Activated CD4-positive, alpha-beta T cell treated with anti-CD3 and anti-CD28 coated beads, Interleukin-10, Interleukin-2, amounts not matched to agents 100 ng/mL and 50 ng/mL, durations not matched to agents 16 hours and 8 hours (primary cell): ENCODE measurements at regions not wholly inside any gene's neighbourhood (a gene's known extent, or its start where the extent isn't known, plus 50 kb on each side); places are given as distances from the start of the nearest gene placed in this dataset.
"Not testable (repeated sequence)": the region's sequence is repeated elsewhere in the genome, so short reads cannot be mapped to it uniquely, and the experiment has no call there.

ENCODE experiments used
- DNase-seq: peaks from one replicate; pipeline ENCODE4 v3.0.0-alpha.2; 2020

GRCh38 chr1:148354913-148355308 lies 128.2 kb downstream of the PPIAL4G start:
- no peak for DNase-seq

GRCh38 chr1:148354284-148354912 lies 128.7 kb downstream of the PPIAL4G start:
- DNase-seq = no peak

GRCh38 chr1:148353461-148354283 lies 129.4 kb downstream of the PPIAL4G start:
- DNase-seq = peak; percentile 70

- no peak for DNase-seq
Observed at GRCh38 chr1:148352470-148353053, 130.5 kb downstream of the PPIAL4G start.

GRCh38 chr1:148347781-148348180 lies 135.3 kb downstream of the PPIAL4G start:
- DNase-seq = no peak

- DNase-seq = peak; percentile 41
Observed at GRCh38 chr1:148345659-148346151, 137.4 kb downstream of the PPIAL4G start.

- not testable (repeated sequence) for DNase-seq
Observed at GRCh38 chr1:148344651-148345050, 138.5 kb downstream of the PPIAL4G start.

GRCh38 chr1:148341729-148342128 lies 141.4 kb downstream of the PPIAL4G start:
- not testable (repeated sequence) for DNase-seq

- not testable (repeated sequence) for DNase-seq
Observed at GRCh38 chr1:148336121-148336918, 146.8 kb downstream of the PPIAL4G start.

- peak; percentile 90 for DNase-seq
Observed at GRCh38 chr1:148334339-148335130, 148.6 kb downstream of the PPIAL4G start.

GRCh38 chr1:148333875-148334338 lies 149.2 kb downstream of the PPIAL4G start:
- no peak for DNase-seq

- no peak for DNase-seq
Observed at GRCh38 chr1:148328884-148329283, 154.2 kb downstream of the PPIAL4G start.

GRCh38 chr1:148325031-148325430 lies 158.1 kb downstream of the PPIAL4G start:
- not testable (repeated sequence) for DNase-seq

GRCh38 chr1:148324465-148324864 lies 158.6 kb downstream of the PPIAL4G start:
- not testable (repeated sequence) for DNase-seq

- not testable (repeated sequence) for DNase-seq
Observed at GRCh38 chr1:148320079-148320478, 163.0 kb downstream of the PPIAL4G start.

GRCh38 chr1:148318904-148319242 lies 164.2 kb downstream of the PPIAL4G start:
- DNase-seq = peak; percentile 45

GRCh38 chr1:148318123-148318903 lies 164.8 kb downstream of the PPIAL4G start:
- DNase-seq = peak; percentile 80

- DNase-seq = no peak
Observed at GRCh38 chr1:148317288-148317985, 165.4 kb upstream of the NBPF11 start.

GRCh38 chr1:148315071-148315811 lies 163.2 kb upstream of the NBPF11 start:
- DNase-seq = no peak

GRCh38 chr1:148310807-148311206 lies 158.7 kb upstream of the NBPF11 start:
- DNase-seq = no peak
